ENCODE measurements at regions not wholly inside any gene's neighbourhood (a gene's known extent, or its start where the extent isn't known, plus 50 kb on each side); places are given as distances from the start of the nearest gene placed in this dataset.

DNA sequence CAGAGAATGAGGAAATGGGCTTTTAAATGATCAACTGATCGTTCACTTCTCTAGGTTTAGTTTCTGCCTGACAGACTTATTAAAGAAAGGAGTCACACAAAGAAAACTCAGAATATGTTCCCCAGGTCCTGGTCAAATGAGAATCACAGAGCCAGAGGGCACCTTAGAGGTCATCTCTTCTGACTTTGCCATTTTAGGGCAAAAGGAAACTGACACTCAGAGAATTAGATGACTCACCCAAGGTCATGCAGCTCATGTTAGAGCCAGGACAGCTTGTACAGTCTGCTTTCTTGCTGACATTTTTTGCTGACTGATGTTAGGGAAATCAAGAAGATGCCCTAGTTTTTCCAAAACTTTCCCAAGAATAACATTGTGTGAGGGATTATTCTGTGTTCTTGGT, 312.7 kb upstream of the SP8 start:
- no peak for TF ChIP-seq CTCF (IDR thresholded peaks at IDR 0.05; ENCODE audit: poor library complexity)
- TF ChIP-seq EZH2phosphoT487 (IDR thresholded peaks at IDR 0.05; ENCODE audit: low read depth, severe bottlenecking, unreplicated experiment) = no peak
